MCF 10A (cell line): ENCODE measurements at regions not wholly inside any gene's neighbourhood (a gene's known extent, or its start where the extent isn't known, plus 50 kb on each side); places are given as distances from the start of the nearest gene placed in this dataset.

Experiments
- BruUV-seq: library from RNA; stranded (reverse); fragments of 400-500 nt; replicated peaks from 2 replicates; lab custom pipeline; 2021; lab: Mats Ljungman, UMichigan
- CTCF ChIA-PET: fragments of 300-600 bp; sonication (Branson Sonifier 250); formaldehyde crosslinking; extraction: SDS; loops from one replicate; lab custom pipeline; 2021; ENCODE audit warnings: antibody characterized with exemption, inconsistent platforms; lab: Yijun Ruan, JAX
- POLR2A ChIA-PET: fragments of 300-600, 350-650 bp; sonication (Branson Sonifier 250); formaldehyde crosslinking; extraction: SDS; loops from one replicate; lab custom pipeline; 2020; ENCODE audit warnings: antibody characterized with exemption, inconsistent platforms; lab: Yijun Ruan, JAX
- DNase-seq: peaks from one replicate; pipeline ENCODE4 v3.0.0-alpha.2; 2018; ENCODE audit not compliant: unreplicated experiment
- H3K27ac Mint-ChIP-seq: one replicate; pipeline ENCODE4 v1.8.0; 2022; ENCODE audit warnings: mild to moderate bottlenecking, low read depth, mixed read lengths; ENCODE audit not compliant: unreplicated experiment
- H3K27me3 Mint-ChIP-seq: one replicate; pipeline ENCODE4 v1.8.0; 2022; ENCODE audit warnings: mixed read lengths; ENCODE audit not compliant: insufficient read depth, unreplicated experiment
- H3K36me3 Mint-ChIP-seq: one replicate; pipeline ENCODE4 v1.8.0; 2022; ENCODE audit warnings: mild to moderate bottlenecking, moderate library complexity, mixed read lengths; ENCODE audit not compliant: insufficient read depth, unreplicated experiment
- H3K4me1 Mint-ChIP-seq: one replicate; pipeline ENCODE4 v1.8.0; 2022; ENCODE audit warnings: mixed read lengths; ENCODE audit not compliant: insufficient read depth, unreplicated experiment
- H3K4me3 Mint-ChIP-seq: one replicate; pipeline ENCODE4 v1.8.0; 2022; ENCODE audit warnings: mild to moderate bottlenecking, moderate library complexity, mixed read lengths; ENCODE audit not compliant: unreplicated experiment
- H3K9me3 Mint-ChIP-seq: one replicate; pipeline ENCODE4 v1.8.0; 2022; ENCODE audit warnings: mixed read lengths; ENCODE audit not compliant: unreplicated experiment
- intact Hi-C: fragments of 100-400 bp; cut with micrococcal nuclease; formaldehyde crosslinking; loops from 2 replicates; pipeline ENCODE4 v1.14.1; 2022
- TF ChIP-seq, protein P1 (sequence below): fragments of 200-600 bp; IDR thresholded peaks from one replicate; pipeline ENCODE4 v1.8.0; 2022; ENCODE audit warnings: antibody characterized with exemption, mild to moderate bottlenecking; ENCODE audit not compliant: unreplicated experiment

DNA sequence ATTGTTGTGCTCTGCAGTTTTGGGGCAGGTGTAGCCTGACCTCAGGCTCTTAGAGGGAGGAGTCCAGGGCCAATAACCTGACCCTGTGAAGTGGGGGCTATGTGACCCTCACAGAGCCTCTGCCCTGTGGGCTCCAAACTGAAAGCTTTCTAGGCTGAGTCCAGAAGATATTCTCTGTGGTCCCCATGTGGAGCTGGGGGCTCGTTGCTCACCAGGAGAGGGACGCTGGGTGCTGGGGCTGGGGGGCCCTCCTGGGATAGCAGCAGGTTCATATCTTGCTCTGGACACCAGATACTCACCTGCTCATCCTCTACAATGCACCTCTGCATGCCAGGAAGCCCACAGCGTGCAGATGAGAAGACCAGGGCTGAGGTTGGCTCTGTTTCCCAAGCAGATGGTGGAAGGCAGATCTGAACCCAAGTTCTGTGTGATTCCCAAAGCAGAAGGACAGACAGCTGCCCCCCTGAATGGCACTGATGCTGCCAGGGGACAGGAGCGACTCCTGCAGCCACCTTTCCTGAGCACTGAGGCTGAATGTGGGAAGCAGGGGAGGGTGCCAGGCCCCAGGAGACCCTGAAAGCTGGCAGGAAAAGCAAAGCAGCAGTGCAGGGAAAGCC lies 1022.0 kb downstream of the TBC1D22A start:
- H3K4me1 Mint-ChIP-seq, result peaks cover 19% of the 10 kb centered on the region
- no peaks in the 10 kb centered on the region for H3K36me3 Mint-ChIP-seq
- BruUV-seq, result no TSS peak
- ChIA-PET CTCF (no interaction called here), POLR2A (no interaction called here)
- TF ChIP-seq, protein P1, sequence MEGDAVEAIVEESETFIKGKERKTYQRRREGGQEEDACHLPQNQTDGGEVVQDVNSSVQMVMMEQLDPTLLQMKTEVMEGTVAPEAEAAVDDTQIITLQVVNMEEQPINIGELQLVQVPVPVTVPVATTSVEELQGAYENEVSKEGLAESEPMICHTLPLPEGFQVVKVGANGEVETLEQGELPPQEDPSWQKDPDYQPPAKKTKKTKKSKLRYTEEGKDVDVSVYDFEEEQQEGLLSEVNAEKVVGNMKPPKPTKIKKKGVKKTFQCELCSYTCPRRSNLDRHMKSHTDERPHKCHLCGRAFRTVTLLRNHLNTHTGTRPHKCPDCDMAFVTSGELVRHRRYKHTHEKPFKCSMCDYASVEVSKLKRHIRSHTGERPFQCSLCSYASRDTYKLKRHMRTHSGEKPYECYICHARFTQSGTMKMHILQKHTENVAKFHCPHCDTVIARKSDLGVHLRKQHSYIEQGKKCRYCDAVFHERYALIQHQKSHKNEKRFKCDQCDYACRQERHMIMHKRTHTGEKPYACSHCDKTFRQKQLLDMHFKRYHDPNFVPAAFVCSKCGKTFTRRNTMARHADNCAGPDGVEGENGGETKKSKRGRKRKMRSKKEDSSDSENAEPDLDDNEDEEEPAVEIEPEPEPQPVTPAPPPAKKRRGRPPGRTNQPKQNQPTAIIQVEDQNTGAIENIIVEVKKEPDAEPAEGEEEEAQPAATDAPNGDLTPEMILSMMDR, result no peak
- H3K9me3 Mint-ChIP-seq, result peaks cover 7% of the 10 kb centered on the region
- peaks cover 14% of the 10 kb centered on the region for H3K27me3 Mint-ChIP-seq
- no peak overlapping the region for H3K4me3 Mint-ChIP-seq
- no peak for DNase-seq
- no peak overlapping the region for H3K27ac Mint-ChIP-seq
- intact Hi-C loops, result no loop called here

DNA sequence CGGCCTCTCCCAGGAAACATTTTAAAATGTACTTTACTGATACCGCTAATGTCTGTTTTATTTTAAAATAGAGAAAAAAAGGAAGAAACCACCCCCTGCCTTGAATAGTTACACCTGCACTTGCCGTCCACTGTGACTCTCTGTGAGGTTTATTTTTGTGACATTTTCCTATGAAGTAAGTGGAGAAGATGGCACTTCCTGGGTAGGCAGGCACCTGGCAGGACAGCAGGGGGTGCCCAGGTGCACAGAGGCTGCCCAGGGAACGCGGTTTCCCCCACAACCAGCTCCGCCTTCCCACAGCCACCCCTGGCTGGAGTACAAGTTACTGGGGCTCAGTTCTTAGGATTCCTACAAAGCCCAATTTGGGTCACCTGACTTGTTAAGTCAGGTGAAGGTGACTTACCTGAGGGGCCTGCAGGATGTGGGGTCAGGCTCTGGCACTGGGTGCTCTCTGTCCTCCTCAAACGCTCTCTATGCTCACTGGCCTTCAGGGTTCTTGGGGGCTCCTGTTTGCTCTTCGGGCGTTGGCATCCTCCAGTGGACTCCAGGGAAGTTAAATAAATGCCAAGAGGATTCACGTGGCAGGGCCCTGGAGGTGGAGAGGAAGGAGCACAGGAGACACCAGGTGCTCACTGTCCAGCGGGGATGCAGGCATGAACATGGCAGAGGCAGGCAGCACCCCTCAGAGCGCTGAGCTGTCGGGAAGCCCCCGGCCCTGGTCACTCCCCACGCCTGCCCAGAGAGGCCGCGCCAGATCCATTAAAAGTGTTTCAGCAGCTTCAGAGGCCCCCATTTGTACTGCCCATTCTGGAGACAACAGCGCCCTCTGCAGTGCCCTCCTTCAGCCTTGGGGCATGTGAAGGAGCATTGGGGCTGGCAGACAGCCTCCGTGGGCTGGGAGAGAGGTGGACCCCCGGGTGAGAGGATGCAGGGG lies 1021.2 kb downstream of the TBC1D22A start:
- no peak overlapping the region for H3K27ac Mint-ChIP-seq
- TF ChIP-seq, protein P1, result no peak
- CTCF ChIA-PET, result no interaction called here
- no peak overlapping the region for H3K4me3 Mint-ChIP-seq
- intact Hi-C loops, result no loop called here
- DNase-seq, result no peak
- POLR2A ChIA-PET, result no interaction called here
- no peaks in the 10 kb centered on the region for H3K36me3 Mint-ChIP-seq
- H3K9me3 Mint-ChIP-seq, result peaks cover 7% of the 10 kb centered on the region
- H3K4me1 Mint-ChIP-seq, result peaks cover 11% of the 10 kb centered on the region
- peaks cover 14% of the 10 kb centered on the region for H3K27me3 Mint-ChIP-seq
- BruUV-seq, result no TSS peak

DNA sequence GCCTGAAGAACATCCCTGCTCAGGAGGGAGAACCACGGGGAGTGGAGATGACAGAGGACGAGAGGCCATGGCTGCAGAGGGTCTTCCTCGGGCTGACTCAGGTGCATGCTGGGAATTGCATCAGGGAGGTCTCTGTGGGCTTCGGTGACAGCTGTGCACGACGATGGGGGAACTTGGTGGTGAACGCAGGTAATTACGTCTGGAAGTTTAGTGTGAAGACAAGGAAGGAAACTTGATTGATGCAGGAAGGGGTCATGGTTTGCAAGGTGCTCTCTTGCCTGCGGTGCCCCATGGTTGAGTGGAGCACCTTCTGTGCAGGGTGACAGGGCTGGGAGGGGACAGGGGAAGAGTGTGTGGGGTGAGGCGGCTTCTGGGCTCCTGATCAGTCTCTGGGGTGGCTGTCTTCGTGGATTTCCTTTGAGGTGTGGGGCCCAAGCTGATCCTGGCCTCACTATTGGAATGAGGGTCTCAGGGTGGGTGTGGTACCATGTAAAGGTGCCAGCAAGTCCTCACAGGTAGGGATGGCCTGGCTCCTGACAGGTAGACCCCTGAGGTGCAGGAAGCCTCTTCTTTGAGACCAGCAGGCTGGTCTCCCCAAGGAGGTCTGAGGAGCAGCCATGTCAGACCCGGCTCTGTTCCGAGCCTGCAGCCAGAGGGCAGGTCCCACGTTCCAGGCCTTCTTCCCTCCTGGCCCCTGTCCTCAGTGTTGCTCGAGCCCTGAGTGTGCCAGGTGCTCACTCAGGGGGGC lies 1020.1 kb downstream of the TBC1D22A start:
- DNase-seq, result no peak
- peaks cover 14% of the 10 kb centered on the region for H3K27me3 Mint-ChIP-seq
- no peaks in the 10 kb centered on the region for H3K4me1 Mint-ChIP-seq
- H3K4me3 Mint-ChIP-seq, result no peak overlapping the region
- POLR2A ChIA-PET, result no interaction called here
- TF ChIP-seq, protein P1, result no peak
- intact Hi-C loops, result no loop called here
- no peak overlapping the region for H3K27ac Mint-ChIP-seq
- CTCF ChIA-PET, result no interaction called here
- no peaks in the 10 kb centered on the region for H3K36me3 Mint-ChIP-seq
- H3K9me3 Mint-ChIP-seq, result peaks cover 7% of the 10 kb centered on the region
- no TSS peak for BruUV-seq
